NCI-H1436 (cell line): ENCODE measurements at regions not wholly inside any gene's neighbourhood (a gene's known extent, or its start where the extent isn't known, plus 50 kb on each side); places are given as distances from the start of the nearest gene placed in this dataset.
"Not testable (repeated sequence)": the region's sequence is repeated elsewhere in the genome, so short reads cannot be mapped to it uniquely, and the experiment has no call there.

ENCODE experiments used
- DNase-seq: peaks from one replicate; lab custom pipeline; 2025; lab: John Stamatoyannopoulos, UW

DNA sequence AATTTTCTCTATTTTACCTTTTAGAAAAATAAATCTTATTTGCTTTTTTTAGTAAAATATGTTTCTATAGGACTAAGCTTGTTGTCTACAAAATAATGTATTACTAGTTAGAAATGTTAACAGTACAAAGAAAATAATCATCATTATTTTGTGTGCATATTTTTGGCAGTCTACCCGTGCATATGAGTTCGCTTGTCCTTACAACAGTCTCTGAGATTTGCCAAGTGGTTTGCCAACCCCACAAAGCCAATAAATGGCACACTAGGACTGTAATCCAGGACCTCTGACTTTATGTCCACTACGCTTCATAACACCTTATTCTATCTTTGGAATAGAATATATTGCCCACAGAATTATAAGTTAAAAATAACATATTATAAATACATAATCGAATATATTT is 152.0 kb downstream of the KCNJ2 start:
- DNase-seq = no peak

GRCh38 chr17:70323269-70323668 is 153.9 kb downstream of the KCNJ2 start:
- DNase-seq = no peak

GRCh38 chr17:70324031-70324430 is 154.7 kb downstream of the KCNJ2 start:
- DNase-seq = no peak

GRCh38 chr17:70327279-70327678 is 157.9 kb downstream of the KCNJ2 start:
- DNase-seq = no peak

DNA sequence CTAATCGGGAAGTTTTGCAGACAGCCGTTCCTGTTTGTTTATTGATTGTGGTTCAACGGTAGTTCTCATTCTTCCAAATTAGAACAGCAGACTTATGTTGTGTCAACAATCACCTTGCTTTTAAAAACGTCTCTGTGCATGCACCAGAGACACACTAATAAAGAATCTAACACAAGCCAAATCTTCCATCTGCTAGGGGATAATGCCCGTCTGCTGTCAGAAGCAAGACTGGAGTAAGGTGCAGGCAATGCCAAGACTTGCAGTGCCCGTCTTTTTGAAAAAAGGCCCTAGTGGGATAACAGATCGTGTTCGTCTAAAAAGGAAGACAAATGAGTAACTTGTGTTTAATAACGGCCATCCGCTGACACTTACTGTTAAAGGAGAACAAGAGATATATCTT is 158.4 kb downstream of the KCNJ2 start:
- peak; percentile 55 for DNase-seq

GRCh38 chr17:70329721-70330120 is 160.4 kb downstream of the KCNJ2 start:
- peak; percentile 9 for DNase-seq

DNA sequence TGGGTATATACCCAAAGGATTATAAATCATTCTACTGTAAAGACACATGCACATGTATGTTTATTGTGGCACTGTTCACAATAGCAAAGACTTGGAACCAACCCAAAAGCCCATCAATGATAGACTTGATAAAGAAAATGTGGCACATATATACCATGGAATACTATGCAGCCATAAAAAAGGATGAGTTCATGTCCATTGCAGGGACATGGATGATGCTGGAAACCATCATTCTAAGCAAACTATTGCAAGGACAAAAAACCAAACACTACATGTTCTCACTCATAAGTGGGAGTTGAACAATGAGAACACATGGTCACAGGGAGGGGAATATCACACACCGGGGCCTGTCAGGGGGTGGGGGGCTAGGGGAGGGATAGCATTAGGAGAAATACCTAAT is 161.7 kb downstream of the KCNJ2 start:
- not testable (repeated sequence) for DNase-seq

DNA sequence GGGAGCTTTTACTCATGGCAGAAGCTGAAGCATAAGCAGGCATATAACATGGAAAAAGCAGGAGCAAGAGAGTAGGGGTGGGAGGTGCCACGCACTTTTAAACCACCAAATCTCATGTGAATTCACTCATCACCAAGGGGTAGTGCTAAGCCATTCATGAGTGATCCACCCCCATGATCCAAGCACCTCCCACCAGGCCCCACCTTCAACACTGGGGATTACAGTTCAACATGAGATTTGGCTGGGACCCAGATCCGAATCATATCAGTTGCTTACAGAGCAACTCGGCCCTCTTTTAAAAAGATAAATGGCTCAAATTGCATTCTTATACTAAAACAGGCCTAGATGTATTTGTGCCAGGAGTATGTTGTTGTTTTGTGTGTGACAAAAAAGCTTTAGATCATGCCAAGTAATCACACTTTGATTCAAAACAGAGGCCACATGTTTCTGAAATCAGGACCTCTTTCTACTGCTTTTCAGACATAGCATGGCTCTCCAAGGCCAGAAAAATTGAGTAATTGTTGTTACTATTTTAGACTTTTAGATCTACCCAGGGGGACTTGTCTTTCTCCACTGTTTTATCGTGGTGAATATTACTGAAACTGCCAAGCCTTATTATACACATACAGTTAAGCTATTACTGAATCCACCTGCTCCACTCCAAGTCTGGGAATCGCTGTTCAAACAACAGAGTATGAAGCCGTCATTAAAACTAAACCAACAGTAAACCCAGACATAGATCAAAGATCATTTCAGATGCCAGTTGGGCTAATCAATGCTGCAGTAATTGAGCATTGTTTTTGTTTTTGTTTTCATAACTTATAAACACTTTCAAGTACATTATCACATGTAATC is 163.3 kb downstream of the KCNJ2 start:
- peak; percentile 81 for DNase-seq

GRCh38 chr17:70336411-70336810 is 167.1 kb downstream of the KCNJ2 start:
- no peak for DNase-seq

- no peak for DNase-seq
Observed at GRCh38 chr17:70338946-70339354, 169.6 kb downstream of the KCNJ2 start.

- DNase-seq = peak; percentile 46
Observed at GRCh38 chr17:70343114-70343513, 173.8 kb downstream of the KCNJ2 start.

DNA sequence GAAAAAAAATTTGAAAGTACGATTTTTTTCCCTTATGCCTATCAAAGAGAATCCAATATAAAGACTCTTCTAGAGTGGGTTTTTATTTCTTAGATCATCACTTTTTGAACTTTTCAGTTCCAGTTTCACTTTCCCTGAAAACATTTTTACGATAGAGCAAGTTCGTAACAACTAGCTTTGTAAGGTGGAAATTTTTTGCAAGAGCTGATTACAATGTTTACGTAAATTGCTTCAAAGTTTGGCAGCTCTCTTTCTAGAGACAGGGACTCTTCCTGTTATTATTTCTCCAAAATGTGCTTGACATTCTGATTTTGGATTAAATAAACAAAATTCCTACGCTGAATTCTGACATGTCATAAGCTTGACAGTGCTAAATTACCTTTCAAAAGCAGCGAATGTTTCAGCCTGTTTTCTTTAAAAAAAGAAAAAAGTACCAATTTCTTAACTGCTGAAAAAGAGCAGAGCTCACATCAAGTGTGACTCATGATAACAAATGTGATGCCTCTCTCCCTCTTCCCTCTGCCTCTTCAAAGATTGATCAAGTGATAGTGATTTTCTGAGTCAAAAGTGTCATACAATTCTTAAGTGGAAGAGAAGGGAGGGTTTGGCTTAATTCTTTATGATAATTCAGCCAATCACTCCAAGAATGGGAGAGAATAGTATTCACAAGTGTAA is 175.2 kb downstream of the KCNJ2 start:
- DNase-seq = no peak

GRCh38 chr17:70345061-70345460 is 175.7 kb downstream of the KCNJ2 start:
- DNase-seq = no peak

- DNase-seq = no peak
Observed at GRCh38 chr17:70352834-70353233, 183.5 kb downstream of the KCNJ2 start.

GRCh38 chr17:70353408-70354092 is 184.2 kb downstream of the KCNJ2 start:
- DNase-seq = no peak

DNA sequence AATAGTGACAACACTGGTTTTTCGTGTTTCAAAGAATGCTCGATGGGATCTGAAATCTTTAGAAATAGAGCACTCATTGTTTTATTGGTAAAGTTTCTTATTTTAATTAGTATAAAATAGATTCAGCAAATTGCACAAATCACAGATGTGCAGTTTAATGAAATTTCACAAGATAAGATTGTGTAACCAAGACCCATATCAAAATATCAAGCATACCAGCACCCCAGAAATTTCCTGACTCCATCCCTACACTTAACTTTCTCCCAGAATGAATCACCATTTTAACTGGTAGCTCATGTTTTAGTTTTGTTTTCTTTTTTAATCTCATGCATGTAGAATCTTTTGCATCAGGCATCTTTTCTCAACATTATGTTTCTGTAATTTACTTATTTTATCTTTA is 185.9 kb downstream of the KCNJ2 start:
- DNase-seq = no peak

DNA sequence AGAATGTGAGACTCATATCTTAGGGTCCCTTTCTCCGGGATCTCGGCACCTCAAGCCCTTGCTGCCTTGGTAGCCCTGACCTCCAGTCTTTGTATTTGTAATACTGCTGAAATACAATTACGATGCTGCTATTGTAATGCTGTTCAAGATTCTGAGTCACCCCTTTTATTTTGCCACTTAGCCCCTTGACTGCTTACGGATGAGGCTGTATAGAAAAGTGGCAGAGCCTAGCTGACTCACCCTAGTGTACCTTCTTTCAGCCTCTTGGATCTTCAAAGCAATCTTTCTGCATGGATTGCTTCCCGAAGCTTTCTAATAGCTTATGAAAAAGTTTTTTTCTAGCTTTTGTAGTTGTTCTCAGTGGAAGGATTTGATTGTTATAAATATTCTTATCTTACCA is 187.9 kb downstream of the KCNJ2 start:
- no peak for DNase-seq

- no peak for DNase-seq
Observed at GRCh38 chr17:70365091-70365583, 195.8 kb downstream of the KCNJ2 start.

DNA sequence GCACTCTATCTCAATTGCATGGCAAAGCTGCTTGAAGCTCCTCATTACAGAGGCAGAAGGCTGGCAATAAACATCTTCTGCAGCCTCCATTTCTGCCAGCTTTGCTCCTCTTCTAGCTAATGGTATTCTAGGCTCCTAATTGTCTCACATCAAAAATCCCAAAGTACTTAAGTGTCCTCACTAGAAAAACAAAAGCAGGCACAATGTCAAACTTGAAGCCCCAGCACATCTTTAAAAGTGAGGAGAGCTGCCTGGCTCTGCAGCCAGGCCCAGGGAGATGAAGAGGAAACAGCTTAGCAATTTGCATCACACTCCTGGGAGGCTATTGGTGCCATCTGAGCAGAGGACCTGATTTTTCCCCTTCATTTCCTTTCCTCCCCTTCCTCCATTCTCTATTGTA is 197.1 kb downstream of the KCNJ2 start:
- DNase-seq = no peak

DNA sequence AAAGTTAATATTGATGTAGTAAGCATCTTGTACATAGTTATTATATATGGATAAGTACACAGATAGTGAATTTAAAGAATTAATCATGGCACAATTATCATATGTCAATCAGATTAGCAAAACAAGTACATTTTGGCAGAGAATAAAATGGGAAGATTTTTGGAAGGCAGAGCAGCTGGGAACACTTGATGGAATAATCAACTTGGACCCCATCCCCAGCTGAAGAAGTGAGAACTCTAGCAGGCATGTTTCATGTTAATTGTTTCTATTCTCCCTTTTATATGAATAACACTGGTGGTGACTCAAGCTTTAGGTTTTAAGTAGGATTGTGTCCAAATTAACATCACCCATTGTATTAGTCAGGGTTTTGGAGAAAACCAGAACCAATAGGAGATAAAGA is 198.7 kb downstream of the KCNJ2 start:
- DNase-seq = no peak

GRCh38 chr17:70369391-70369790 is 200.1 kb downstream of the KCNJ2 start:
- DNase-seq = no peak

DNA sequence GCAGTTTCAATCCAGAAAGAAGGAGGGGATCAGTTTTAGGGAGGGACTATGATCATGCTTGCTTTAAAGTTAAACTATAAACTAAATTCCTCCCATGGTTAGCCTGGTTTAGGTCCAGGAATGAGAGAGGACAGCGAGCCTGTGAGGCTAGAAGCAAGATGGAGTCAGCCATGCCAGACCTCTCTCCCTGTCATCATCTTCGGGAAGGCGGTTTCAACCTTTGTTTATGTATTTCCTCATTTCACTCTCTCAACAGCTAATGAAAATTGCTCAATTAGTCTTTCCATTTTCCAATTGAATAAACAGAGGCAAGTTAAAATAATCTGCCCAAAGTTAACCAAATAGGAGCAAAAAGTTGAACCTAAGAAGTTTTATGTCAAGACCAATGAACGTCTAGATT is 201.5 kb downstream of the KCNJ2 start:
- DNase-seq = no peak

DNA sequence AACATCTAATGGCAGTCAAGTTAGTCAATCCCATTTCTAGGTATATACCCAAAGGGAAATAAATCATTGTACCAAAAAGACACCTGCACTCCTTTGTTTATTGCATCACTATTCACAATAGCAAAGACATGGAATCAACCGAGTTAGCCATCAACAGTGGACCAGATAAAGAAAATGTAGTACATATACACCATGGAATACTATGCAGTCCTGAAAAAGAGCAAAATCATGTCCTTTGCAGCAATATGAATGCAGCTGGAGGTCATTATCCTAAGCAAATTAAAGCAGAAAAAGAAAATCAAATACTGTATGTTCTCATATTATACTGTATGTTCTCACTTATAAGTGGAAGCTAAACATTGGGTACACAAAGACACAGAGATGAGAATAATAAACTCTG is 204.0 kb downstream of the KCNJ2 start:
- DNase-seq = no peak
